ENCODE measurements at regions not wholly inside any gene's neighbourhood (a gene's known extent, or its start where the extent isn't known, plus 50 kb on each side); places are given as distances from the start of the nearest gene placed in this dataset.

- TF ChIP-seq, protein P1, sequence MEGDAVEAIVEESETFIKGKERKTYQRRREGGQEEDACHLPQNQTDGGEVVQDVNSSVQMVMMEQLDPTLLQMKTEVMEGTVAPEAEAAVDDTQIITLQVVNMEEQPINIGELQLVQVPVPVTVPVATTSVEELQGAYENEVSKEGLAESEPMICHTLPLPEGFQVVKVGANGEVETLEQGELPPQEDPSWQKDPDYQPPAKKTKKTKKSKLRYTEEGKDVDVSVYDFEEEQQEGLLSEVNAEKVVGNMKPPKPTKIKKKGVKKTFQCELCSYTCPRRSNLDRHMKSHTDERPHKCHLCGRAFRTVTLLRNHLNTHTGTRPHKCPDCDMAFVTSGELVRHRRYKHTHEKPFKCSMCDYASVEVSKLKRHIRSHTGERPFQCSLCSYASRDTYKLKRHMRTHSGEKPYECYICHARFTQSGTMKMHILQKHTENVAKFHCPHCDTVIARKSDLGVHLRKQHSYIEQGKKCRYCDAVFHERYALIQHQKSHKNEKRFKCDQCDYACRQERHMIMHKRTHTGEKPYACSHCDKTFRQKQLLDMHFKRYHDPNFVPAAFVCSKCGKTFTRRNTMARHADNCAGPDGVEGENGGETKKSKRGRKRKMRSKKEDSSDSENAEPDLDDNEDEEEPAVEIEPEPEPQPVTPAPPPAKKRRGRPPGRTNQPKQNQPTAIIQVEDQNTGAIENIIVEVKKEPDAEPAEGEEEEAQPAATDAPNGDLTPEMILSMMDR (IDR thresholded peaks at IDR 0.05): no peak
- no peak for TF ChIP-seq POLR2A (IDR thresholded peaks at IDR 0.05)
These were observed 491.8 kb upstream of the ACVR2A start for GRCh38 chr2:147353072-147353381.
